ENCODE measurements at regions not wholly inside any gene's neighbourhood (a gene's known extent, or its start where the extent isn't known, plus 50 kb on each side); places are given as distances from the start of the nearest gene placed in this dataset.

DNA sequence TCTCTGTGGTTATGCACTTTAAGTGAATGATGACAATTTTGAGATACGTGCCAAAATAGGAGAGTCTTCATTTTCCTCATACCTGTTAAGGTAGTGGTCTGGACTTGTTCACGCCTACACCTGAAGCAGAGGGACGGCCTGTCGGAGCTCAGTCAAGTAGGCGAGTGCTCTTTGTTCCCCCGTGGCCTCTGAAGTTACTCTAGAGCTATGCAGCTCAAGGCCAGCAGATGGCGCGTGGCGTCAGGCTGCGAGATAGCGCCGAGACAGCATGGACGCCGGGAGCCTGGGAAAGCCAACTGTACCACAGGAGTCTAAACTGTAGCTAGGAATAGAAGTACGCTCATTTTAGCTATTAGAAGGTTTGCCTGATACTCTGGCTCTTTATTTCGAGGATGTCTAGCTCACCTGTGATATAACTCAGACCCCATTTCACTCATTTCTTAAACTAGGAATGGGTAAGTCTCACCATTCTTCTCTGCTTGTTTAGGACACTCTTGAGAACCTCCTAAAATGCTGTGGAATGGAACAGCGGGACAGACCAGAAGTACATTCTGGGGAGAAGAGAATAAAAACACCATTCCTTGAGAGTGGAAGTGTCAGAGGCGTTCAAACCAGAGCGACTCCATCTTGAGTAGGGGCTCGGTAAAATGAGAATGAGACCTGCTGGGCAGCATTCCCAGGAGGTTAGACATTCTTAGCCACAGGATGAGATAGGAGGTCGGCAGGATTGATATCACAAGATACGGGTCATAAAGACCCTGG, 267.4 kb upstream of the HMGA2 start:
- DNase-seq = peak; percentile 2 to 27

DNA sequence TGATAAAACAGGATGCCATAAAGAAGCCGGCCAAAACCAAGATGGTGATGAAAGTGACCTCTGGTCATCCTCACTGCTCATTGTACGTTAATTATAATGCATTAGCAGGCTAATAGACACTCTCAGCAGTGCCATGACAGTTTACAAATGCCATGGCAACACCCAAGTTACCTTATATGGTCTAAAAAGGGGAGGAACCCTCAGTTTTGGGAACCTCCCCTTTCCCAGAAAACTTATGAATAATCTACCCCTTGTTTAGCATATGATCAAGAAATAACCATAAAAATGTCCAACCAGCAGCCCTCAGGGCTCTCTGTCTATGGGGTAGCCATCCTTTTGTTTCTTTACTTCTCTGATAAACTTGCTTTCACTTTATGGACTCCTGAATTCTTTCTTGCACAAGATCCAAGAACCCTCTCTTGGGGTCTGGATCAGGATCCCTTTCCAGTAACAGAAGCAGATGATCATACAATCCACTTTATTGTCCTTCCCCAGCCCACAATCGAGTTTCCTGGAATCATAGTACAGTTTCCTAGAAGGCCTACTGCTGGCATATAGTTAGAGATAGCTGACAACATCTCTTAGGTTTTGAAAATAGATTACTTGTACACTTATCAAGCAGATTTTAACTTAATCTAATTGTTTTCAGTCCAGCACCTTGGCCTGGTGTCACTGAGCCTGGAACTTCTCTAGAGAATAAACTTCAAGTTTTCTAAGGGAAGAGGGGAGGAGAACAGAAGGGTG, 266.7 kb upstream of the HMGA2 start:
- DNase-seq = no peak

DNA sequence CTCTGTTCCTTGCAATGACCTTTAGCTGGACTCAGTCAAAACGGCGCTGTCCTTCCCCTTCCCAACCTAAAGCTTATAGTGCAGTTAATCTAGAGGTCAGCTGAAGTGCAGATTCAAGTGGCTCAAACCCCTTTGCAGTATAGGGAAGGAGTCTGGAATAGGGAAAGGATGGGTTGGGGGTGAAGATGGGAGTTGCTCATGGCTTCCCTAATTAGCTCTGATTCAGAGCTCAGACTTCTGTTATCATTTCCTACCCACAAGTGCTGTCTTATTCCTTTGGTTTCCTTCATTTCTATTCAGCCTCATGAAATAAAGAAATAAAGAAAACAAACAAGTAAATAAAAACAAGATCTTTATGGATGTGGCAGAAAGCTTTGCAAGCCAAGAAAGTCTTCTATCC, 264.0 kb upstream of the HMGA2 start:
- DNase-seq = no peak

DNA sequence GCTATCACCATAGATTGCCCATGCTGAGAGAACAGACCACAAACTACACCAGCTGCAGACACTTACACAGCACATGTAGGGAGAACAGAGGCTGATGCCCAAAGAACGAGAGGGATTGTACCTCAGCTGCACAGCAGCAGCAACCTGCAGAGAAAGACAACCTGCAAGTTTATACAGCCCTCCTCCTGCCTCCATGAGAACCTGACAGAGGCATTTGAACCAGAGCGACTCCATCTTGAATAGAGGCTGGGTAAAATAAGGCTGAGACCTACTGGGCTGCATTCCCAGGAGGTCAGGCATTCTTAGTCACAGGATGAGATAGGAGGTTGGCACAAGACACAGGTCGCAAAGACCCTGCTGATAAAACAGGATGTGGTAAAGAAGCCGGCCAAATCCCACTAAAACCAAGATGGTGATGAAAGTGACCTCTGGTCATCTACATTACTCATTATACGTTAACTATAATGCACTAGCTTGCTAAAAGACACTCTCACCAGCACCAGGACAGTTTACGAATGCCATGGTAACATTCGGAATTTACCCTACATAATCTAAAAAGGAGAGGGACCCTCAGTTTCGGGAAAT, 262.4 kb upstream of the HMGA2 start:
- DNase-seq = no peak

DNA sequence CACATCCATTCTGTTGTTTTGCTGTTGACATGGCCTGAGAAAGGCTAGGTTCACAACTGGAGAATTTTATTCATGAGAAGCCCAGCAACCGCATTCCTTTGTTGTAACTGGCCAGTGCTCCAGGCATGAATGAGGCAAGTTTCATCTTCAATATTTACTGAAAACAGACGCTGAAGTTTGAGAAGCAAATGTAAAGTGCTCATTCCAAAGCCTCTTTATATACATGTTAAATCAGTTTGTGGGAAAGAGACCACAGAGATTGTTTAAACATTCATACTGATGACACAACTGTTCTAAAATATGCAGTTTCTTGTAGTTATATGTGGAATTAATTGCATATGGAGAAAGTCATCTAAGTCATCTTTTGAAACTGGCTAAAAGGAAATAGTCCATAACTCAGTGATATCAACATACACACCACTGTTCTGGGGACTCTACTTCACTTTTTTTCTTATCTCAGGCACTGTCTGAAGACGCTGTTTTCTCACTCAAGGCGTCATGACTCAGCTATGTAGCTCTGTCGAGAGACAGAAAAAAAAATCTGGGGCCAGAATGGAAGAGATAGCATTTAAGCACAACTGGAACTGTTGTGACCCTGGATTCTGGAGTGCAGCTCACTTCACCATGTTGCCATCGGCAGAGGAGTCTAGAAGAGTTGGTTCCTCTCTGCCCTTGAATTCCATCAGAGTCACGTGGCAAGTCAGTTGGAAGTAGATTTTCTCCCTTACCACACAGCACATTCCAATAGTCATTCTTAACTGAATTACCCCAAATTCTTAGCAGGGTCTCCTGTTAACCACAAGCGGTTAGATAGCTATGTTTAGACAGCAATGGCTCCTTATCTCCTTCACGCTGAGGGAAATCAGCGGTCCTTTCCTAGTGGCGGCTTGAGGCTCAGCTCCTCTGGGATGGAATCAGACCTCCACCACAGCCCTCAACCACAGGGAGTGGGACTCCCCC, 258.4 kb upstream of the HMGA2 start:
- DNase-seq = no peak

DNA sequence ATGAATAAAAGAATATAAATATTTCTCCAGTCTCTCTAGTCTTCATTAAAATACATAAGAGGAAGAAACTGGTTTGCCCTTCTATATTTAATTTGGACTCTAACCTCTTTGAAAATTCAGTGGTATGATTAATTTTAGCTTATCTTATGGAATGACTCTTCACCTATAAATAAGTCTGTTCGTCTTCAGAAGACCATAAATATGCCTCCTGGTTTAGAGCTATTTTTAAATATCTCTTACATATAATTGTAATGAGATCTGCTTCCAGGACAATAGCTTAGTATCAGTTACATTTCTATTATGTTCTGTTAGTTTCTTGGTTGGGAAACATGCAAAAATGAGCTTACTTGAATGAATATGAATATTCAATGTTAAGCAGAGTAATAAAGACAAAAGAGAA, 257.5 kb upstream of the HMGA2 start:
- DNase-seq = no peak

DNA sequence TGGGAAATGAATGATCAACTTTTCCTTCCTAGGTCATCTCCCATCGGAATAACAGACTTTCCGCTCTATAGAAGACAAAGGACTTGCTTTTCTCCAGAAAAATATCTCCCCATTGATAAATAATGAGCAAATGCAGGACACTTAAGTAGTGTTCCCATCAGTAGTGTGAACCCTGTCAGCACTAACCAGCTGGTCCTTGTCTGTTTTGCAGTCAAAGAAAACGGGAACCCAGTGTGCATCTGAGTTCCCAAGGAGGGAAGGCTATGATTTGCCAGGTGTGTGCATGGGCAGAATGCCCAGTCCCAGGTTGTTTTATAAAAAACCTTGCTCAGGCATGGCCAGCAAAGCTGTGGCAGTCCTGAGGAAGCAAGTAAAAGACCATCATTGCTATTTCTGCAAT, 256.5 kb upstream of the HMGA2 start:
- DNase-seq = no peak

DNA sequence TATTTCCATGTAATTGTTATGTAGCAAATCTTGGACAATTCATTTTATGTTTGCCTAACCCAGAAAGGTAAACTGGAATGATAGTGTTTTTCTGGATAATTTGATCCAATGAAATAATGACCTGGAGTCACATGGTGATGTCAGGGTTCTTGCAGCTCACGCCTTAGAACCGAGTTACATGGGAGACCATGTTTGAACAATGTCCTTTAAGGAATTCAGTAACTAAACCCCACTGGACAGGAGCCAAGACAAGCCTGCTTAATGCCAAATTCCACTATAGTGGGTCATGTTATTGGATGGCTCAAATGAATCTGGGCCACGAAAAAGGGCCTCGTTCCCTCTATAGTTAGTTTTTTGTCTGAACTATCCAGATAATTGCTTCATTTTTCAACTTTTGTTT, 255.8 kb upstream of the HMGA2 start:
- DNase-seq = no peak

DNA sequence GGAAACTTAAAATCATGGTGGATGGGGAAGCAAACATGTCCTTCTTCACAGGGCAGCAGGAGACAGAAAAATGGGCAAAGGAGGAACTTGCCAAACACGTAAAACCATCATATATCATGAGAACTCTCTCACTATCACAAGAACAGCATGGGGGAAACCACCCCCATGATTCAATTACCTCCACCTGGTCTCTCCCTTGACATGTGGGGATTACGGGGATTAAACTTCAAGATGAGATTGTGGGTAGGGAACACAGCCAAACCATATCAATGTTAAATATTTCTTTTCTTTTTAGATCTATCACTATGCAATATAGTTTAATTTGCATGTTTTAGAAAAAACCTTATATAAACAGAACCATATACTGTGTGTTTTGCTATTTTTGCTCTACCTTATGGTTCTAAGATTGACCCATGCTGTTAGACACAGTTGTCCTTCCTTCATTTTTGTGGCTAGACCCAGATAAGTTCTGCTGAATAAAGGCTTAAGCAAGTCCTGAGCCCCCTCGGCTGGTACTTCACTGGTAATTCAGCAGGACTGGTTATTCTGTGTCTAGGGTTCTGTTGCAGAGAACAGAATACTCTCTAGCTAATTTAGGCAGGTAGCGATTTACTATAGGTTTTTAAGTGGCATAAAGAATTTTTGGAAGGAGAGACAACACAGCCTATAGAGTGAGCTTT, 253.7 kb upstream of the HMGA2 start:
- no peak for DNase-seq

DNA sequence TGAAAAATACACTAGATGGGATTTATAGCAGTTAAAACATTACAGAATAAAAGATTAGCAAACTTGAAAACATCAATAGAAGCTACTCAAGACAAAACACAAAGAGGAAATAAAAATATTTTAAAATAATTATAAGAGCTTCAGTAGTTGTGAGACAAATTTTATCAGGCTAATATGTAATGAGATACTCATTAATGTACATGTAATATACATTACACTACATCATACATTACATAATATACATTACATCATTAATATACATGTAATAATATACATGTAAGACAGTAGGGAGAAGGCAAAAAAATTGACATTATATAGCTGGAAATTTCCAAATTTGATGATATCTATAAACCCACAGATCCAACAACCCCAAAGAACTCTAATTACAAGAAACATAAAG, 249.4 kb upstream of the HMGA2 start:
- no peak for DNase-seq

DNA sequence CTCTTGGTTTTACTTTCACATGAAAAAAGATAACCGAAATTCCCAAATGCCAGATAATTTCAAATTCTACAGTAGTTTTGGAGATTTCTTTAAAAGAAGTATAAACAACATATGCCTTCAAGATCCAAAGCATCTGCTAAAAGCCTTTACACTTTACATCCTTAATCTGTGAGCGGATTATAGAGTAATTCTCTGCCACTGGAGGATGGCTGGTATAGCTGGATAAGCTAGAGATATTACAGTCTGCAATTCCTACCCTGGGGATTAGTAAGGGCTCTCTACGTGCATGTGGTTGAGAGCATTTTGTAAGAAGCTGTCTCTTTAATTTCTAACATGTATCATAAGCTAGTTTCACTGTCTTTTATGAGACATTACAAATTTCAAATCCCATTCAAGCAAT, 240.3 kb upstream of the HMGA2 start:
- no peak for DNase-seq

DNA sequence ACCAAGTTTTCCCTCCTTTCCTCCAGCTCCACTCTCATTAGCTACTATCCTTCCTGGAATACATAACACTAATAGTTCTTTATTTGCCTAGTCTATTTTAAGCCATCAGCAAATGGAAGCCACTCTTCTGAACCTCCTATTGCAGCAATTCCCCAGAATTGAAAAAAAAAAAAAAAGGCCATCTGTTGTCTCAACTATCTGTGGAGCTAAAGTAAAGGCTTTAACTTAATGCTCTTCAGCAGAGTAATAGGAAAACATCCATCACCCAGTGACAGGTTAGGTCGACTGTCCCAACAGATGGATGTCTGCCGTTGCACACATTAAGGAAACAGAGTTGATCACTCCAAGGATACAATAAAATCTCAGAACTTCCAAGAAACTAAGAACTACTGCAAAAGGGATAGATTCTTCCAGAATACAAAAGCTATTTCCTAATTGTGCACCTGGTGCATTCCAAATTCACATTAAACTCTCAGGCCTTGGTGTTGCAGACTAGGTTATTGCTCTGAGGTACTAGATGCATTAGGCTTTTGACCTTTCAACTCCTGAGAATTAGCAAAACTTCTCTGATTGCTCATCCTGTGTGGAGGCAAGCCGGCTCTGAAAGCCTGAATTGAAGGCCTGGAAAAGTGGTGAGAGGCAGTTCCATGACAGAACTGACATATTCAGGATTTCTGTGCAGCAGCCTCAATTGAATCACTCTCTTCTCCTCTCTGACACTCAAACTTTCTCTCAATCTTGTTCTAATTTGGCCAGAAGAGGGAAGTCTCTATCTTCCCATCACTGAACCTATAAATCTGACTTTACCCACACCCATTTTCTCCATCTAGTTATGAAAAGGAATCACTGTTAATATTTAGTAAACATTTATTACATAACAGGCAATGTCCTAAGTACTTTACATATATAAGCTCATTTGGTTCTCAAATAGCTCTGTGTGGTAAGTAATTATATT, 238.4 kb upstream of the HMGA2 start:
- DNase-seq = no peak

DNA sequence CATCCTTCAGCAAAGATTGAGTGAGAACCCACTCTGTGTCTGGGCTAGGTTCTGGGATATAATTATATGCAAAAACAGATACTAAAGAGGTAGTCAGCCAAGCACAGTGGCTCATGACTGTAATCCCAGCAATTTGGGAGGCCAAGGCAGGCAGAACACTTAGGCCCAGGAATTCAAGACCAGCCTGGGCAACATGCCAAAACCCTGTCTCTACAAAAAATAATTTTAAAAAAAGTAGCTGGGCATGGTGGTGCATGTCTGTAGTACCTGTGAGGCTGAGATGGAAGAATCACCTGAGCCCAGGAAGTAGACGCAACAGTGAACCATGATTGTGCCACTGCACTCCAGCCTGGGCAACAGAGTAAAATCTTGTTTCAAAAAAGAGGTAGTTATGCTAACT, 237.5 kb upstream of the HMGA2 start:
- no peak for DNase-seq

DNA sequence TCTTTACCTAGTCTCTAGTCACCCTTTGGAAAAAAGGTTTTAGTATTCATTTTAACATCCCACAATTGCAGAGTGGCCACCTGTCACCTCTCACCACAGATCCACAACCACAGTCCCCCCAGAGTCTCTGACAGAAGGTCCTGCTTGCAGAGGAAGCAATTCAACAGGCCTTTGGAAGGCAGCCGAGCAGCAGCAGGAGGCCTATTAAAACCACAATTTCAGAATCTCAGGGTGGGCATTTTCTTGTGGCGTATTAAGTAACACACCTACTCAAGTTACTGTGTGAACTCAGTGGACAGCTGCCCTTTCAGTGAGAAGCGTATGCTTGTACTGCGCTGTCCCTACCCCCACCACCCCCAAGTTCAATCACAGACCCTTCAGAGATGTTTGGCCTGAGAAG, 234.0 kb upstream of the HMGA2 start:
- no peak for DNase-seq

DNA sequence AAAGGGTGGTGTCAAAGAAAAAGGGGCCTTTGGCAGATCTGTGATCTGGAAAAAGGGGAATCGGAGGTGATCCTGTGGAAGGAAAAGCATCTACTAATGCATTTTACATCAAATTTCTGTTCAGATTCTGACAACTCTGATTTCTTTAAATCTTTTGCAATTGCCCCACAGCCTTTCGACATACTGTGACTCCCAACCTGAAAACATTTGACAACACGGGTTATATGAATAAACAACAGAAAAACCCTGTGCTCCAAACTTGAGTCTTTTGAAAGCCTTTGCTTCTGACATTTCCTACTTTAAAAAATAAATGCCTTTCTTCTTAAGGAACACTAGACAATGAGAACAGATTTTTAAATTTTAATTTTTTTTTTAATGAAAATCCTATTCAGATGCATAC, 231.9 kb upstream of the HMGA2 start:
- no peak for DNase-seq

DNA sequence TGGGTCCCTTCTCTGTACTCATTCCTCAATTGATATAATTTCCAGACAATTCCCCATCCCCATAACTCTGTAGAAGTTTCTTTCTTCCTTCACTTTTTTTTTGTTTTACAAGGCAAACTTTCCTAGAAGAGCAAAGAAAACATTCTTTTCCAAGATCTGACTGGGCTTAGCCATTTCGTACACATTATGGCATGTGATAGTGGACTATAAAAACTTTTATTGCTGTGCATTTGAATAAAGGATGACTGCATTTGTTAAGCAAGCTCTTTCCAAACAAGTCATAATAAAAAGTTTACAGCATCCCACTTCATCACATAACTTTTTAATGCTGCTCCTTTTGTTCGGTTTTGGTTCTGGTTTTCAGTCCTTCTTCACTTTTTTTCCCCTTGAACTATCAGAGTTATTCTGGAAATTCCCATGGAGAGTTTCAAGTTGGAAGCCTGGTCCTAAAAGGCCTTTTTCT, 231.0 kb upstream of the HMGA2 start:
- DNase-seq = no peak

DNA sequence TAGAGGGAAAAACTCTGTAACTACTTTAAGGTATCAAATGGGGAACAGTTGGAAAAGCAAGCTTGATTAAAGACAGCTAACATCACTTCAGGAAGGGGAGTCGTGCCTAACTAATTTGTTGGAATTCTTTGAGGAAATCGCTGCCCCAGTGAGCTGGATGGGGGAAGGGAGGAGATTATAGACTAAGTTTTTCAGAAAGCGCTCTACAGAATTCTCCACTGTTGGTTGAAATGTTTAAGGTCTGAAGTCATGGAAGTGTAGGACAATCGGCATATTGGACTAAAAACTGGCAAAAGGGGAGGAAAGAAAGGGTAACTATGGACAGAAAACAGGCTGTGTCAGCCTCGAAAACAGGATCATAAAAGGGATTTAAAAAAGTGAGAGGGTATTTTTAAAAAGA, 229.9 kb upstream of the HMGA2 start:
- DNase-seq = no peak

DNA sequence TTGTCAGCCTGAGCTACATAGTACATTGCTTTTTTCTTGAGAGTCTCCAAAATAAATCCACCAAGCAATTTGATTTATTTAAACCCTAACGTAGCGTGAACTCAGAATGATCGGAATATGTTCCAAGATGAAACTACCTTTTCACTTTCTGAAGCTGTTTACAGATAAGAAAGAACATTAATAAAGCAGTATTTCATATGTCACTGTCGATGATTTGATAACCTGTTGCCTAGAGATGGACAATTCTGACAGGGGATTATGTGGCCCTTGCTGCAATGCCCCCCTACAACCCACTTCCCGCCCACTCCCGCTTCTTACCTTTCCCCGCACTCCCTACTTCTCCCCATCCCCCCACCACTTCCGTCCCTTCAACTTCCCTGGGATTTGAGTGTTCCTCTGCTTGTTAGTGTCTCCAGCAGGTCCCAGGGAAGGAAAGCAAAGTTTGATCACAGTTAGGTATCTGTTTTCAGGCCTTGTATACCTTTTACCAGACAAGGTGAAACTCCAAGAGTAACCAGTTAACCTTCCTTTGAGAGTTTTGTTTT, 229.2 kb upstream of the HMGA2 start:
- no peak for DNase-seq

DNA sequence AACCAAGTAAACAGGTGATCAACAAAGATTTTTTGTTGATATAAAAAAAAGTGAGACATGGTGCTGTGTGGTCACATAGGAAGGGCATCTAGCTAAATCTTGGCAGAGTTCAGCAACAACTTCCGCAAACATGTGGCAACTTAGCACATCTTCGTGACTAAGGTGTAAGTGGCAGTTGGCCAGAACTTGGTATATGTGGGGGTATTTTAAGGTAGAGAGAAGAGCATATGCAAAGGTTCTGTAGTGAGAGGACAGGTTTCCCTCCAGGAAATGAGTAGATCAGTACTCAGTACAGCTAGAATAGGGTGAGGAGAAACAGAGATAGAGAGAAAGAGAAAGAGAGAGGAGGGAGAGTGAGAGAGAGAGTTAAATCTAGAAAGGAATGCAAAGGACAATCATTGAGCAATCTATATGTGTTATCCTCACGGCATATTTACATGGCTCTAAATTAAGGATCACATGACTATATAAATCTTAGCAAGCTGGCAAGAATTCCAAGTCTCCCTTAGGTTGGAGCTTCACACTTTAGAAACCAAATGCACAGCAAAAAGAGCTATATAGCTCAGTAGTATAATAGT, 227.7 kb upstream of the HMGA2 start:
- no peak for DNase-seq

DNA sequence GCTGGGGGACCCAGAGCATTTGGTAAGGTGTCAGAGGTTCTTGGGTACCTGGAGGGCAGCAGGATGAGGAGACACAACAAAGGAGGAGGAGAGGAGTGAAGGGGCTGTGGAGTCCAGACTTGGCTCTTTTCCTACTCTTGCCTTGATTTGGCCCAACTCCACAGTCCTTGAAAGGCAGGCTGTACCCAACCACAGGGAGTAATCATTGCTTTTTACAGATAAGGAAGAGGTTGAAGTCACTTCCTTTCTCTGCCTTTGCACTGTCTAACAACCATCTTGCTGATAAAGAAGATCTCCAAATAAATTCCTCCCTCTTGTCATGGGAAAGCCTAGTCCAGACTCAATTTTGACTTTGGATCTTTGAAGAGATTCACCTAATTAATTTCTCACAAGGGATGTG, 226.8 kb upstream of the HMGA2 start:
- DNase-seq = no peak

DNA sequence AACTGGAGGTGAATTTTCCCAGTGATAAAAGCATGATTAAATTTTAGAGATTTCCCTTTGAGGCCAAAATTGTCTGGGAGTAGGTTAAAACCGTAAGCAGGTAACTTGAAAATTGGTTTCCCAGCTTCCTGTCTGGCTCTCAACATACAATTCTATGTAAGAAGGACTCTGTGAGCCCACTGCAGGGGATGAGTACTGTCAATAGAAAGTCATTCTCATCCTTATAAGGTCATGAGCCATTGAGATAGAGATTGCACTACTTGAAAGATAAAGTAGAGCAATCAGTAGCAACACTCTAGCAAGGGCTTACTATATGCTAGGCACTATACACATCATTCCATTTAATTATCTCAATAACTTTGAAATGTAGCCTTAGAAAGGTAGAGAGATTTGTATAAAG, 225.6 kb upstream of the HMGA2 start:
- no peak for DNase-seq

Data from bone marrow (tissue), 2 donors.